GM23248 (cell line): ENCODE measurements at regions not wholly inside any gene's neighbourhood (a gene's known extent, or its start where the extent isn't known, plus 50 kb on each side); places are given as distances from the start of the nearest gene placed in this dataset.

ENCODE experiments used
- EZH2 ChIP-seq: fragments of 200-600 bp; sonication (generic); IDR thresholded peaks from 2 replicates; pipeline ENCODE4 v1.6.1; 2018; ENCODE audit warnings: antibody characterized with exemption, mild to moderate bottlenecking; ENCODE audit not compliant: insufficient read depth, poor library complexity, severe bottlenecking
- EZH2phosphoT487 ChIP-seq: fragments of 200-600 bp; sonication (generic); IDR thresholded peaks from 2 replicates; pipeline ENCODE4 v1.6.1; 2018; ENCODE audit warnings: antibody characterized with exemption, moderate library complexity, mild to moderate bottlenecking, low read depth; ENCODE audit not compliant: insufficient read depth

GRCh38 chr1:70546726-70547125 lies 135.7 kb downstream of the CTH start:
- TF ChIP-seq EZH2 = no peak
- TF ChIP-seq EZH2phosphoT487 = no peak
